ENCODE measurements at regions not wholly inside any gene's neighbourhood (a gene's known extent, or its start where the extent isn't known, plus 50 kb on each side); places are given as distances from the start of the nearest gene placed in this dataset.

DNA sequence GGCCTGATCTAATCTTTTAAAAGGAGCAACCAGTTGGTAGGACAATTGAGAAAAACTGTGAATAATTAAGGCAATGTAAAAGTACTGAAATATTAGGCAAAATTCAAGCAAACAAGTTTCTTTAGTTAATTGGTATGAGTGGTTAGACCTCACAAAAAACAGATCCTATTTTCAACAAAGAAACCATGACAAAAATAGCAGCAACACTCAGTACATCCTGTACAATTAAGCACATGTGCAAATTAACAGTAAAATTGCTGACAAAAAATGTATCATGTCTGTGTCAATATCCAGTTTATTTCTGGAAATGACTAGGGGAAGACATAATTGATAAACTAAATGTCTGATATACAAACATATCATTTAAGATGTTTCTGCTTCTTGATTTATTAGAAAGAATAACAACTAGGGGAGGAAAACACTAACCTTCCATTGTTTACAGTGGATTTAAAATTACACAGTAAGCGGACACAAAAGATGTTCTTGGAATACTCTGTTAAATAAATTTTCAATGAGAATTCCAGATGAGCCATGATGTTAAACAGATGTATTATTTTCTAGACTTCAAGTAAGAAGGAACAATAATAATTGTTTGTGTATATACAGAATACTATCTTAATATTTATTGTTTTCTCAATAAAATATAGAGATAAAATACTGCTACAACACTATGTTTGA lies 638.9 kb downstream of the SPRY1 start:
- Histone ChIP-seq H3K27me3 (ENCODE audit: low read depth) (no peaks in the 10 kb centered on the region), H3K4me3 (no peak overlapping the region), H3K9me3 (replicated peaks) (peaks cover 6% of the 10 kb centered on the region), H3K4me1 (peaks cover 19% of the 10 kb centered on the region), H3K36me3 (no peaks in the 10 kb centered on the region), H3K27ac (replicated peaks) (peak overlapping the region; percentile 79)
- TF ChIP-seq, protein P1, sequence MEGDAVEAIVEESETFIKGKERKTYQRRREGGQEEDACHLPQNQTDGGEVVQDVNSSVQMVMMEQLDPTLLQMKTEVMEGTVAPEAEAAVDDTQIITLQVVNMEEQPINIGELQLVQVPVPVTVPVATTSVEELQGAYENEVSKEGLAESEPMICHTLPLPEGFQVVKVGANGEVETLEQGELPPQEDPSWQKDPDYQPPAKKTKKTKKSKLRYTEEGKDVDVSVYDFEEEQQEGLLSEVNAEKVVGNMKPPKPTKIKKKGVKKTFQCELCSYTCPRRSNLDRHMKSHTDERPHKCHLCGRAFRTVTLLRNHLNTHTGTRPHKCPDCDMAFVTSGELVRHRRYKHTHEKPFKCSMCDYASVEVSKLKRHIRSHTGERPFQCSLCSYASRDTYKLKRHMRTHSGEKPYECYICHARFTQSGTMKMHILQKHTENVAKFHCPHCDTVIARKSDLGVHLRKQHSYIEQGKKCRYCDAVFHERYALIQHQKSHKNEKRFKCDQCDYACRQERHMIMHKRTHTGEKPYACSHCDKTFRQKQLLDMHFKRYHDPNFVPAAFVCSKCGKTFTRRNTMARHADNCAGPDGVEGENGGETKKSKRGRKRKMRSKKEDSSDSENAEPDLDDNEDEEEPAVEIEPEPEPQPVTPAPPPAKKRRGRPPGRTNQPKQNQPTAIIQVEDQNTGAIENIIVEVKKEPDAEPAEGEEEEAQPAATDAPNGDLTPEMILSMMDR (IDR thresholded peaks at IDR 0.05; ENCODE audit: borderline replicate concordance), result no peak
- intact Hi-C loops (cut with micrococcal nuclease), result no loop called here
- DNase-seq, result no peak

DNA sequence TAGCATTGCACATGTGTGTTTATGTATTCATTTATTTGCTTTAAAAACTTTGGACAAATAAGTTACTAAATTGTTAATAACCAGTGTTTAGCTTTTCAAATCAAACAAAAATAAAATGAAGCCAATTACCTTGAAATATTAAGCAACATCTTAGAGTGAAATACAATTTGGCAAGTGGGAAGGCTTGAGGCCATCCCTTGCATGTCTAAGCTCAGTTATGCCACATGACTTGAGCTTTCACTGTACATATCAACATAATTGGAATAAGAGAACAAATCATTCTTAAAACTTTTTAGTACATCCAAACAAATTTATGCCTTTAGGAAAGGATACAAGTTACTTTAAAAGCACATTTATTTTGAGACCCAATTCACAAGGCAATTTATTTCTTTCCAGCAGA lies 640.6 kb downstream of the SPRY1 start:
- Histone ChIP-seq H3K9me3 (replicated peaks) (peaks cover 7% of the 10 kb centered on the region), H3K36me3 (no peaks in the 10 kb centered on the region), H3K27ac (replicated peaks) (no peak overlapping the region), H3K27me3 (ENCODE audit: low read depth) (no peaks in the 10 kb centered on the region), H3K4me3 (no peak overlapping the region), H3K4me1 (peaks cover 16% of the 10 kb centered on the region)
- no peak for DNase-seq
- intact Hi-C loops (cut with micrococcal nuclease), result no loop called here
- TF ChIP-seq, protein P1 (IDR thresholded peaks at IDR 0.05; ENCODE audit: borderline replicate concordance), result no peak

GRCh38 chr4:124044330-124044729 lies 647.7 kb downstream of the SPRY1 start:
- H3K36me3 ChIP-seq, result no peaks in the 10 kb centered on the region
- intact Hi-C loops (cut with micrococcal nuclease), result no loop called here
- no peaks in the 10 kb centered on the region for H3K27me3 ChIP-seq (ENCODE audit: low read depth)
- TF ChIP-seq, protein P1 (IDR thresholded peaks at IDR 0.05; ENCODE audit: borderline replicate concordance), result no peak
- DNase-seq, result no peak
- H3K9me3 ChIP-seq (replicated peaks), result peaks cover 18% of the 10 kb centered on the region
- no peak overlapping the region for H3K4me3 ChIP-seq
- H3K4me1 ChIP-seq, result no peaks in the 10 kb centered on the region
- H3K27ac ChIP-seq (replicated peaks), result no peak overlapping the region

DNA sequence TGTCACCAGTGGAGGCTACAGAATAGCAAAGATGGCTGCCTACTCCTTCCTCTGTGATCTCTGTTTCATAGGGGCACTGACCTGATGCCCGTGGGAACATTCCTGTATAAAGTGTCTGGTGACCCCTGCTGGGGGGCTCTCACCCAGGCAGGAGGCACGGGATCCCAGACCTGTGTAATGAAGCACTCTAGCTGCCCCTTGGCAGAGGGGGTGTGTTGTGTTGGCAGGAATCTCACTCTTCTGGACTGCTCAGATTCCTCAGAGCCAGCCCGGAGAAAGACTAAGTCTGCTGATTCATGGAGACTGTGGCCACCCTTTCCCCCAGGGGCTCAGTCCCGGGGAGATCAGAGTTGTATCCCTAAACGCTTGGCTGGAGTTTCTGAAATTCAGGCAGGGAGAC lies 648.3 kb downstream of the SPRY1 start:
- DNase-seq, result no peak
- H3K36me3 ChIP-seq, result no peaks in the 10 kb centered on the region
- H3K27me3 ChIP-seq (ENCODE audit: low read depth), result no peaks in the 10 kb centered on the region
- peaks cover 15% of the 10 kb centered on the region for H3K9me3 ChIP-seq (replicated peaks)
- H3K27ac ChIP-seq (replicated peaks), result no peak overlapping the region
- TF ChIP-seq, protein P1 (IDR thresholded peaks at IDR 0.05; ENCODE audit: borderline replicate concordance), result no peak
- intact Hi-C loops (cut with micrococcal nuclease), result no loop called here
- H3K4me1 ChIP-seq, result no peaks in the 10 kb centered on the region
- no peak overlapping the region for H3K4me3 ChIP-seq

DNA sequence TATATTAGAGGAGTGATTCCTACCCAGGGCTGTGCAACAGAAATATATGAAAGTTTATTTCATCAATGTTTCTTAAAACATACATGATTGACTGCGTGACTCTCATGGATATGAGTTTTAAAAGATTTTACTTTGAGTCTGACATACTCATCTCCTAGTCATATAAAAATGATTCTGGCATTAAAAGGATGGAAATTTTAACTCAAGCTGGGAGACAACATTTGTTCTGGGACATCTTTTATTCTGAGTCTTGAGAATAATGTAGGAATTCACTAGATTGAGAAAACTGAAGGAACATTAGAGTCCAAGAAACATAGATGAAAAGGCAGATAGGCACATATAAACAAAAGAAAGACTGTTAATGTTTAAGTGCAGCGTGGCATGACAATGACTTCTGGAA lies 649.6 kb downstream of the SPRY1 start:
- Histone ChIP-seq H3K27ac (replicated peaks) (no peak overlapping the region), H3K4me3 (no peak overlapping the region), H3K36me3 (no peaks in the 10 kb centered on the region), H3K27me3 (ENCODE audit: low read depth) (no peaks in the 10 kb centered on the region), H3K4me1 (no peaks in the 10 kb centered on the region), H3K9me3 (replicated peaks) (peaks cover 12% of the 10 kb centered on the region)
- TF ChIP-seq, protein P1 (IDR thresholded peaks at IDR 0.05; ENCODE audit: borderline replicate concordance), result no peak
- DNase-seq, result no peak
- intact Hi-C loops (cut with micrococcal nuclease), result no loop called here

Data from left ventricle myocardium inferior (tissue), 1 donor.